ENCODE measurements at regions not wholly inside any gene's neighbourhood (a gene's known extent, or its start where the extent isn't known, plus 50 kb on each side); places are given as distances from the start of the nearest gene placed in this dataset.
"Not testable (repeated sequence)": the region's sequence is repeated elsewhere in the genome, so short reads cannot be mapped to it uniquely, and the experiment has no call there.

- TF ChIP-seq, protein P1, sequence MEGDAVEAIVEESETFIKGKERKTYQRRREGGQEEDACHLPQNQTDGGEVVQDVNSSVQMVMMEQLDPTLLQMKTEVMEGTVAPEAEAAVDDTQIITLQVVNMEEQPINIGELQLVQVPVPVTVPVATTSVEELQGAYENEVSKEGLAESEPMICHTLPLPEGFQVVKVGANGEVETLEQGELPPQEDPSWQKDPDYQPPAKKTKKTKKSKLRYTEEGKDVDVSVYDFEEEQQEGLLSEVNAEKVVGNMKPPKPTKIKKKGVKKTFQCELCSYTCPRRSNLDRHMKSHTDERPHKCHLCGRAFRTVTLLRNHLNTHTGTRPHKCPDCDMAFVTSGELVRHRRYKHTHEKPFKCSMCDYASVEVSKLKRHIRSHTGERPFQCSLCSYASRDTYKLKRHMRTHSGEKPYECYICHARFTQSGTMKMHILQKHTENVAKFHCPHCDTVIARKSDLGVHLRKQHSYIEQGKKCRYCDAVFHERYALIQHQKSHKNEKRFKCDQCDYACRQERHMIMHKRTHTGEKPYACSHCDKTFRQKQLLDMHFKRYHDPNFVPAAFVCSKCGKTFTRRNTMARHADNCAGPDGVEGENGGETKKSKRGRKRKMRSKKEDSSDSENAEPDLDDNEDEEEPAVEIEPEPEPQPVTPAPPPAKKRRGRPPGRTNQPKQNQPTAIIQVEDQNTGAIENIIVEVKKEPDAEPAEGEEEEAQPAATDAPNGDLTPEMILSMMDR (IDR thresholded peaks at IDR 0.05; ENCODE audit: low read depth, low read length) = no peak
- DNase-seq (ENCODE audit: low read depth in 2 of 2) = no peak
- no peak overlapping the region for H3K4me3 ChIP-seq (replicated peaks in 1 of 2; ENCODE audit: low read depth in 2 of 2, low read length in 2 of 2)
These were observed 1152.0 kb downstream of the KHDRBS2 start for GRCh38 chr6:61134028-61134427.

DNA sequence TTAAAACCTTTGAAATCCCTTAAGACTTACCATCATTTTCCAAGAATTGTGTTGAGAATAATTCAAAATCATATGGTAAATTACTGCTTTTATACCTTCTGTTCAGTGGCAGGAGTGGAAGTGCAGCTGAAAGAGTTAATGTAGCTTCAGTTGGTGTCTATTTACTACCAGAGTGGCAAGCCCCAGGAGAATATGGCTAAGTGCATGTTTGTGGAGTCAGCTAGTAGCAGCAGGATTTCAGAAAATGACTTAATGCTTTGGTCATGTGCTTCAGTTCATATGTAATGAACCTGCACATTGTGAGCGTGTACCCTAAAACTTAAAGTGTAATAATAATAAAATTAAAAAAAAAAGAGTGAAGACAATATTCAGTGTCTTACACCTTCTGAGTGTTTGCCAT is 1171.8 kb downstream of the KHDRBS2 start:
- not testable (repeated sequence) for H3K4me3 ChIP-seq (replicated peaks in 1 of 2; ENCODE audit: low read depth in 2 of 2, low read length in 2 of 2); DNase-seq (ENCODE audit: low read depth in 2 of 2)

- not testable (repeated sequence) for DNase-seq (ENCODE audit: low read depth in 2 of 2); H3K4me3 ChIP-seq (replicated peaks in 1 of 2; ENCODE audit: low read depth in 2 of 2, low read length in 2 of 2)
These were observed 1178.1 kb downstream of the KHDRBS2 start for GRCh38 chr6:61107914-61108313.

DNA sequence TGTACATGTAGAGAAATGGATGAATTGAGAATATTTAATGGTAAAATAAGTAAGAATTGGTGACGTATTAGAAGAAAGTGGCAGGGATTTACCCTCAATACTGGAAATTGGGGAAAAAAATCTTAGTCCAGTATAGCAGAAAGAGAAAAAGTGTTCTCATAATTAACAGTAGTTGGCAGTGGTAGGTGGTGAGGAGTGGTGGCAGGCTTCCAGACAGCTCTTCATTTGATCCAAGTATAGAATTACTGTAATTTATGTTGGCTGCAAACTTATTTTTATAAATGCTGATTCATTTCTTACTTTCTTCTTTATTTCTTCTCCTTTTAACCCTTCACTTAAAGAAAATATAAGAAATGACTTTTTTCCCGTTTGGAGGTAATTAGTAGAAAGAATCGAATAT is 1182.4 kb downstream of the KHDRBS2 start:
- not testable (repeated sequence) for DNase-seq (ENCODE audit: low read depth in 2 of 2); H3K4me3 ChIP-seq (replicated peaks in 1 of 2; ENCODE audit: low read depth in 2 of 2, low read length in 2 of 2)

DNA sequence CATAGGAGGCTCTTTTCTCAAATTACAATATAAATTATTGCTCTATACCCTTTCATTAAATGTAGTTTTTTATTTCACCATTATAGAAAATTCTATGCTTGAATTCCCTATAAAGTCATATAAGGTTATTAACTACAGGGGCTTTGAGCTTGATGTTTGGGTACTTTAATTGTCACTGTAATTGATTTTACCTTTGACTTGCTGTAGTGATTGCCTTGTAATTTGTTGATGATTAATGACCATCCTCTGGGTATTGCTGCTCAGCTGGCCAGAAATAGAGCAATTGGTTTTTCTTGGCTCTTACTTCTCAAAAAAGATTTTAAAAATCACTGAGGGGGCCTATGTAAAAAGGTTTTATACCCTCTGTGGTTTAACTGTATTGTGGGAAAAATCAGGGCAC is 1186.0 kb downstream of the KHDRBS2 start:
- TF ChIP-seq, protein P1 (IDR thresholded peaks at IDR 0.05; ENCODE audit: low read depth, low read length) = no peak
- no peak for DNase-seq (ENCODE audit: low read depth in 2 of 2)
- no peak overlapping the region for H3K4me3 ChIP-seq (replicated peaks in 1 of 2; ENCODE audit: low read depth in 2 of 2, low read length in 2 of 2)

DNA sequence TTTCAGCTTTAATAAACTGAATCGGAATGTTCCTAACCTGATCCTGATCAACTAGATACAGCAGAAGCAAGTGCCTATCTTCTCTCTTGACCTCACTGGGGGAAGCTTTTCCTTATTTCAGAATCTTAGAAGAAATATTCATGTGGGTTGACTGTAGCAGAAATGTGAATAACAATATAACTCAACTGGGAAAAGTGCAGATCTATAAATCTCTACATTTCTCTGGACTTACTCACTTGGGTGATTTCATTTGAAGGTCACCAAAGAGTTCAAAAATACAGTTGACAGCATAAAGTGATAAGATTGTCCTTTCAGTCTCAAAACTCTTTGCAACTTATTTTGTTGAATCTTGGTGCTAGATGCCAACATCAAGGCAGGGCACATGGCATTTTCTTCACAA is 1186.5 kb downstream of the KHDRBS2 start:
- DNase-seq (ENCODE audit: low read depth in 2 of 2); H3K4me3 ChIP-seq (replicated peaks in 1 of 2; ENCODE audit: low read depth in 2 of 2, low read length in 2 of 2): not testable (repeated sequence)

- not testable (repeated sequence) for DNase-seq (ENCODE audit: low read depth in 2 of 2); H3K4me3 ChIP-seq (replicated peaks in 1 of 2; ENCODE audit: low read depth in 2 of 2, low read length in 2 of 2)
These were observed 1198.0 kb downstream of the KHDRBS2 start for GRCh38 chr6:61087986-61088385.

DNA sequence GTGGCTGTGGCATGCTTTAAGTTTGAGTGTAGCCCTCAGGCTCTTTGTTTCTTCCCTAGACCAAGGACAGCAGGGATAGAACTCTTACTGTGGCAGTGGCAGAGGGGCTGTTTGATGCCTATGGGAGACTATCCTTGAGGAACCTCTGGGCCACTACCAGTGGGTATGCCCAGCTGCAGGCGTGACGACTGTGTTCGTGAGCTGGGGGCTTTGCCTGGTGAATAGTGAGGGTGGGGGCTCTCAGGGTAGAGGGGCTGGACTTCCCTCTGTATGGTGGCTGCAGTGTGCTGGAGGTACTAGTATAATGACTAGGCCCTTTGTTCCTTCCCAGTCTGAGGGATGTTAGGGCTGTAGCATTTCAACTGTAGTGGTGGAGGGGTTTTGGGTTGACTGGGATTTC is 1242.0 kb downstream of the KHDRBS2 start:
- TF ChIP-seq, protein P1 (IDR thresholded peaks at IDR 0.05; ENCODE audit: low read depth, low read length) = no peak
- no peak overlapping the region for H3K4me3 ChIP-seq (replicated peaks in 1 of 2; ENCODE audit: low read depth in 2 of 2, low read length in 2 of 2)
- no peak for DNase-seq (ENCODE audit: low read depth in 2 of 2)
